ENCODE measurements at regions not wholly inside any gene's neighbourhood (a gene's known extent, or its start where the extent isn't known, plus 50 kb on each side); places are given as distances from the start of the nearest gene placed in this dataset.

GRCh38 chr16:73878611-73879010 is 418.0 kb upstream of the PSMD7 start:
- peak in 2 of 3 experiments; percentile 31 to 56; a peak in 2 of 4 replicates for TF ChIP-seq CTCF (IDR thresholded peaks at IDR 0.05; ENCODE audit: control extremely low read depth in 1 of 3, insufficient read depth in 1 of 3, low read depth in 1 of 3, low read length in 3 of 3)
- TF ChIP-seq MAFK (IDR thresholded peaks at IDR 0.05; ENCODE audit: low read depth, low read length), result no peak
- TF ChIP-seq POLR2A (IDR thresholded peaks at IDR 0.05; ENCODE audit: control extremely low read depth in 1 of 2, low read depth in 2 of 2, low read length in 2 of 2), result no peak
- no peak for TF ChIP-seq CBX5 (IDR thresholded peaks at IDR 0.05; ENCODE audit: low read depth, low read length)
- no peak for TF ChIP-seq EP300 (IDR thresholded peaks at IDR 0.05; ENCODE audit: borderline replicate concordance in 1 of 2, low read depth in 2 of 2, low read length in 2 of 2)
- TF ChIP-seq MAX (IDR thresholded peaks at IDR 0.05), result no peak
- TF ChIP-seq POLR2AphosphoS5 (IDR thresholded peaks at IDR 0.05; ENCODE audit: low read depth, low read length), result no peak
- no peak for TF ChIP-seq BCL11A (IDR thresholded peaks at IDR 0.05; ENCODE audit: low read depth in 2 of 2, low read length in 2 of 2)
- TF ChIP-seq E2F6 (IDR thresholded peaks at IDR 0.05), result no peak
- no peak for TF ChIP-seq YY1 (IDR thresholded peaks at IDR 0.05; ENCODE audit: low read depth, low read length)
- no peak for TF ChIP-seq KDM1A (IDR thresholded peaks at IDR 0.05; ENCODE audit: borderline replicate concordance, low read length)
- no peak for TF ChIP-seq JUN (IDR thresholded peaks at IDR 0.05; ENCODE audit: low read depth, low read length)

Measured in H1 (cell line).